ENCODE measurements at regions not wholly inside any gene's neighbourhood (a gene's known extent, or its start where the extent isn't known, plus 50 kb on each side); places are given as distances from the start of the nearest gene placed in this dataset.

- CTCF ChIA-PET, result no interaction called here
- POLR2A ChIA-PET (ENCODE audit: low non-redundant PET), result no interaction called here
- TF ChIP-seq EZH2 (IDR thresholded peaks at IDR 0.05; ENCODE audit: borderline replicate concordance, low read depth, low read length, poor library complexity, severe bottlenecking) (no peak), CTCF (conservative IDR thresholded peaks at IDR 0.05; ENCODE audit: low read depth, low read length) (no peak)
Measured at GRCh38 chr3:167188592-167188991, 191.5 kb downstream of the ZBBX start.

GRCh38 chr3:167187221-167187620 is 192.9 kb downstream of the ZBBX start:
- no peak overlapping the region for H3K27ac ChIP-seq (ENCODE audit: low read depth, low read length, poor library complexity, severe bottlenecking)
- intact Hi-C loops (cut with micrococcal nuclease; ENCODE audit: unreplicated experiment), result no loop called here
- no peaks in the 10 kb centered on the region for H3K36me3 ChIP-seq (ENCODE audit: insufficient read depth, low read length, poor library complexity, severe bottlenecking)
- no peaks in the 10 kb centered on the region for H3K27me3 ChIP-seq (replicated peaks; ENCODE audit: insufficient read depth, low read depth, low read length, poor library complexity)
- H3K4me3 ChIP-seq (ENCODE audit: low read depth, low read length, poor library complexity, severe bottlenecking), result no peak overlapping the region
- ChIA-PET POLR2A (ENCODE audit: low non-redundant PET) (no interaction called here), CTCF (no interaction called here)
- H3K9me3 ChIP-seq (ENCODE audit: low read depth, low read length, poor library complexity, severe bottlenecking), result no peaks in the 10 kb centered on the region
- TF ChIP-seq EZH2 (IDR thresholded peaks at IDR 0.05; ENCODE audit: borderline replicate concordance, low read depth, low read length, poor library complexity, severe bottlenecking) (no peak), CTCF (conservative IDR thresholded peaks at IDR 0.05; ENCODE audit: low read depth, low read length) (no peak)
- BruUV-seq (replicated peaks), result no TSS peak
- no peaks in the 10 kb centered on the region for H3K4me1 ChIP-seq (ENCODE audit: insufficient read depth, low read length, poor library complexity, severe bottlenecking)
- no peak for DNase-seq (ENCODE audit: low spot score)

More at GRCh38 chr3:167188592-167188991, 191.5 kb downstream of the ZBBX start:
- Histone ChIP-seq H3K4me3 (ENCODE audit: low read depth, low read length, poor library complexity, severe bottlenecking) (no peak overlapping the region), H3K36me3 (ENCODE audit: insufficient read depth, low read length, poor library complexity, severe bottlenecking) (no peaks in the 10 kb centered on the region), H3K9me3 (ENCODE audit: low read depth, low read length, poor library complexity, severe bottlenecking) (no peaks in the 10 kb centered on the region), H3K27ac (ENCODE audit: low read depth, low read length, poor library complexity, severe bottlenecking) (no peak overlapping the region), H3K27me3 (replicated peaks; ENCODE audit: insufficient read depth, low read depth, low read length, poor library complexity) (no peaks in the 10 kb centered on the region), H3K4me1 (ENCODE audit: insufficient read depth, low read length, poor library complexity, severe bottlenecking) (no peaks in the 10 kb centered on the region)
- intact Hi-C loops (cut with micrococcal nuclease; ENCODE audit: unreplicated experiment), result no loop called here
- no TSS peak for BruUV-seq (replicated peaks)
- DNase-seq (ENCODE audit: low spot score), result no peak

GRCh38 chr3:167184511-167184910 is 195.6 kb downstream of the ZBBX start:
- POLR2A ChIA-PET (ENCODE audit: low non-redundant PET), result no interaction called here
- TF ChIP-seq EZH2 (IDR thresholded peaks at IDR 0.05; ENCODE audit: borderline replicate concordance, low read depth, low read length, poor library complexity, severe bottlenecking) (no peak), CTCF (conservative IDR thresholded peaks at IDR 0.05; ENCODE audit: low read depth, low read length) (no peak)
- intact Hi-C loops (cut with micrococcal nuclease; ENCODE audit: unreplicated experiment), result no loop called here
- Histone ChIP-seq H3K4me3 (ENCODE audit: low read depth, low read length, poor library complexity, severe bottlenecking) (no peak overlapping the region), H3K27me3 (replicated peaks; ENCODE audit: insufficient read depth, low read depth, low read length, poor library complexity) (no peaks in the 10 kb centered on the region), H3K36me3 (ENCODE audit: insufficient read depth, low read length, poor library complexity, severe bottlenecking) (no peaks in the 10 kb centered on the region), H3K4me1 (ENCODE audit: insufficient read depth, low read length, poor library complexity, severe bottlenecking) (no peaks in the 10 kb centered on the region), H3K9me3 (ENCODE audit: low read depth, low read length, poor library complexity, severe bottlenecking) (no peaks in the 10 kb centered on the region), H3K27ac (ENCODE audit: low read depth, low read length, poor library complexity, severe bottlenecking) (no peak overlapping the region)
- CTCF ChIA-PET, result no interaction called here
- no peak for DNase-seq (ENCODE audit: low spot score)
- no TSS peak for BruUV-seq (replicated peaks)

Measured in A673 (cell line).